SK-N-SH treated with all-trans-retinoic acid at 6 μM for 48 hours (cell line): ENCODE measurements at regions not wholly inside any gene's neighbourhood (a gene's known extent, or its start where the extent isn't known, plus 50 kb on each side); places are given as distances from the start of the nearest gene placed in this dataset.

Source experiments
- ATAC-seq: fragments of 200-7000 bp; cut with Tn5 transposase; 3 replicates; pipeline ENCODE4 v1.9.1; 2020; ENCODE audit warnings: mild to moderate bottlenecking, moderate library complexity
- ARNTL ChIP-seq: fragments of 450-650 bp; formaldehyde crosslinking; IDR thresholded peaks from 2 replicates; pipeline ENCODE4 v1.5.0; 2020; ENCODE audit warnings: low read depth, mild to moderate bottlenecking, moderate library complexity, borderline replicate concordance
- BACH2 ChIP-seq: fragments of 250-450 bp; sonication (Bioruptor Pico); IDR thresholded peaks from 2 replicates; pipeline ENCODE4 v1.9.0; 2021; ENCODE audit warnings: mild to moderate bottlenecking, borderline replicate concordance
- CSDC2 ChIP-seq: fragments of 250-450 bp; sonication (Bioruptor Pico); IDR thresholded peaks from 2 replicates; pipeline ENCODE4 v1.5.0; 2020; ENCODE audit warnings: mild to moderate bottlenecking, moderate library complexity
- CSRNP3 ChIP-seq: fragments of 250-450 bp; sonication (Bioruptor Pico); IDR thresholded peaks from 2 replicates; pipeline ENCODE4 v1.5.1; 2021; ENCODE audit warnings: mild to moderate bottlenecking, moderate library complexity
- ISL1 ChIP-seq: fragments of 250-450 bp; sonication (Bioruptor Pico); IDR thresholded peaks from 2 replicates; pipeline ENCODE4 v2.1.2; 2022; ENCODE audit warnings: mild to moderate bottlenecking, moderate library complexity
- PATZ1 ChIP-seq: fragments of 250-450 bp; sonication (Bioruptor Pico); IDR thresholded peaks from 2 replicates; pipeline ENCODE4 v1.8.0; 2020; ENCODE audit warnings: mild to moderate bottlenecking, moderate library complexity, borderline replicate concordance
- PPARA ChIP-seq: fragments of 250-450 bp; sonication (Bioruptor Pico); IDR thresholded peaks from 2 replicates; pipeline ENCODE4 v1.5.0; 2020; ENCODE audit warnings: mild to moderate bottlenecking, borderline replicate concordance
- RARB ChIP-seq: fragments of 250-450 bp; sonication (Bioruptor Pico); IDR thresholded peaks from 2 replicates; pipeline ENCODE4 v1.8.0; 2021; ENCODE audit warnings: mild to moderate bottlenecking, moderate library complexity
- SNAI2 ChIP-seq: fragments of 250-450 bp; sonication (Bioruptor Pico); IDR thresholded peaks from 2 replicates; pipeline ENCODE4 v1.5.0; 2020; ENCODE audit warnings: mild to moderate bottlenecking, moderate library complexity
- TCF4 ChIP-seq: fragments of 250-450 bp; sonication (Bioruptor Pico); IDR thresholded peaks from 2 replicates; pipeline ENCODE4 v1.8.0; 2021; ENCODE audit warnings: mild to moderate bottlenecking, moderate library complexity, borderline replicate concordance
- TOX ChIP-seq: fragments of 250-450 bp; sonication (Bioruptor Pico); IDR thresholded peaks from 2 replicates; pipeline ENCODE4 v1.8.0; 2021; ENCODE audit warnings: mild to moderate bottlenecking, moderate library complexity, borderline replicate concordance
- TSHZ2 ChIP-seq: fragments of 250-450 bp; sonication (Bioruptor Pico); IDR thresholded peaks from 2 replicates; pipeline ENCODE4 v1.5.0; 2020; ENCODE audit warnings: mild to moderate bottlenecking, moderate library complexity
- ZFP3 ChIP-seq: fragments of 250-450 bp; sonication (Bioruptor Pico); IDR thresholded peaks from 2 replicates; pipeline ENCODE4 v1.5.0; 2020; ENCODE audit warnings: mild to moderate bottlenecking, moderate library complexity
- ZFP30 ChIP-seq: fragments of 450-650 bp; formaldehyde crosslinking; IDR thresholded peaks from 2 replicates; pipeline ENCODE4 v1.5.0; 2022; ENCODE audit warnings: mild to moderate bottlenecking, moderate library complexity
- ZNF565 ChIP-seq: fragments of 450-650 bp; formaldehyde crosslinking; conservative IDR thresholded peaks from 2 replicates; pipeline ENCODE4 v1.5.0; 2020; ENCODE audit warnings: low read depth, mild to moderate bottlenecking, moderate library complexity
- ZNF70 ChIP-seq: fragments of 450-650 bp; formaldehyde crosslinking; IDR thresholded peaks from 2 replicates; pipeline ENCODE4 v1.5.0; 2020; ENCODE audit warnings: mild to moderate bottlenecking, moderate library complexity
- ZNF8 ChIP-seq: fragments of 450-650 bp; formaldehyde crosslinking; IDR thresholded peaks from 2 replicates; pipeline ENCODE4 v1.5.0; 2020; ENCODE audit warnings: mild to moderate bottlenecking, moderate library complexity

- TF ChIP-seq BACH2 (CRISPR knock-in tag) (peak; percentile 42; the same call in 1 of the 2 replicates), SNAI2 (CRISPR knock-in tag) (no peak), TSHZ2 (CRISPR knock-in tag) (peak; percentile 78; the same call in 1 of the 2 replicates), TCF4 (CRISPR knock-in tag) (peak; percentile 88), CSDC2 (CRISPR knock-in tag) (no peak)
- ATAC-seq, result no peak
These were observed 247.7 kb upstream of the XYLT1 start for GRCh38 chr16:17718495-17718894.

- TF ChIP-seq PPARA (no peak), ZFP30 (CRISPR knock-in tag) (peak; percentile 94)
- ATAC-seq, result no peak
These were observed 235.1 kb upstream of the XYLT1 start for GRCh38 chr16:17705847-17706246.

GRCh38 chr16:17696616-17697015, 225.9 kb upstream of the XYLT1 start:
- TF ChIP-seq ZNF70, result no peak
- TF ChIP-seq CSRNP3, result no peak
- TF ChIP-seq PATZ1 (CRISPR knock-in tag), result no peak
- no peak for TF ChIP-seq TSHZ2 (CRISPR knock-in tag)
- no peak for TF ChIP-seq ISL1 (CRISPR knock-in tag)
- TF ChIP-seq TCF4 (CRISPR knock-in tag), result no peak
- TF ChIP-seq TOX (CRISPR knock-in tag), result no peak
- no peak for TF ChIP-seq ARNTL (CRISPR knock-in tag)
- no peak for TF ChIP-seq ZNF565 (CRISPR knock-in tag)
- no peak for TF ChIP-seq RARB (CRISPR knock-in tag)
- no peak for TF ChIP-seq ZFP3 (CRISPR knock-in tag)
- TF ChIP-seq BACH2 (CRISPR knock-in tag), result no peak
- no peak for TF ChIP-seq SNAI2 (CRISPR knock-in tag)
- ATAC-seq, result no peak

- ATAC-seq, result no peak
- TF ChIP-seq TSHZ2 (CRISPR knock-in tag) (no peak), ISL1 (CRISPR knock-in tag) (no peak), ZNF565 (CRISPR knock-in tag) (no peak), ZNF8 (no peak)
These were observed 221.7 kb upstream of the XYLT1 start for GRCh38 chr16:17692484-17692883.
